ENCODE measurements at regions not wholly inside any gene's neighbourhood (a gene's known extent, or its start where the extent isn't known, plus 50 kb on each side); places are given as distances from the start of the nearest gene placed in this dataset.

GRCh38 chr2:138403431-138403927 is 98.1 kb upstream of the SPOPL start:
- no peak for TF ChIP-seq EZH2 (IDR thresholded peaks at IDR 0.05; ENCODE audit: borderline replicate concordance, low read depth, low read length, poor library complexity, severe bottlenecking)
- TF ChIP-seq CTCF (conservative IDR thresholded peaks at IDR 0.05; ENCODE audit: low read depth, low read length): no peak
